ENCODE measurements at regions not wholly inside any gene's neighbourhood (a gene's known extent, or its start where the extent isn't known, plus 50 kb on each side); places are given as distances from the start of the nearest gene placed in this dataset.

- intact Hi-C loops (cut with DNase I), result no loop called here
- H3K4me1 ChIP-seq (ENCODE audit: insufficient read depth), result no peaks in the 10 kb centered on the region
- H3K4me3 ChIP-seq, result no peak overlapping the region
- no peak overlapping the region for H3K27ac ChIP-seq
- H3K36me3 ChIP-seq, result no peaks in the 10 kb centered on the region
- DNase-seq, result no peak
- no peak for TF ChIP-seq EP300 (IDR thresholded peaks at IDR 0.05)
- no peak for TF ChIP-seq POLR2A (IDR thresholded peaks at IDR 0.05)
- no peak for TF ChIP-seq CTCF (IDR thresholded peaks at IDR 0.05)
- H3K9me3 ChIP-seq, result no peaks in the 10 kb centered on the region
- H3K27me3 ChIP-seq, result no peaks in the 10 kb centered on the region
These were observed 503.7 kb upstream of the SLC8A1 start for GRCh38 chr2:40955635-40956034.

GRCh38 chr2:40957508-40957907, 505.6 kb upstream of the SLC8A1 start:
- TF ChIP-seq CTCF (IDR thresholded peaks at IDR 0.05) (no peak), POLR2A (IDR thresholded peaks at IDR 0.05) (no peak), EP300 (IDR thresholded peaks at IDR 0.05) (no peak)
- H3K4me3 ChIP-seq, result no peak overlapping the region
- DNase-seq, result no peak
- H3K27me3 ChIP-seq, result no peaks in the 10 kb centered on the region
- H3K9me3 ChIP-seq, result no peaks in the 10 kb centered on the region
- WGBS, 3 donors, result 90 to 94% (median 92%) methylated on average over 9 of the region's 9 CpGs
- H3K4me1 ChIP-seq (ENCODE audit: insufficient read depth), result no peaks in the 10 kb centered on the region
- no peaks in the 10 kb centered on the region for H3K36me3 ChIP-seq
- H3K27ac ChIP-seq, result no peak overlapping the region
- intact Hi-C loops (cut with DNase I), result no loop called here

- no peak overlapping the region for H3K4me3 ChIP-seq
- no peaks in the 10 kb centered on the region for H3K36me3 ChIP-seq
- intact Hi-C loops (cut with DNase I), result no loop called here
- H3K9me3 ChIP-seq, result no peaks in the 10 kb centered on the region
- no peak overlapping the region for H3K27ac ChIP-seq
- no peaks in the 10 kb centered on the region for H3K27me3 ChIP-seq
- no peak for DNase-seq
- 49 to 55% (median 50%) methylated on average over 5 of the region's 5 CpGs for WGBS, 3 donors
- H3K4me1 ChIP-seq (ENCODE audit: insufficient read depth), result no peaks in the 10 kb centered on the region
- TF ChIP-seq POLR2A (IDR thresholded peaks at IDR 0.05) (no peak), EP300 (IDR thresholded peaks at IDR 0.05) (no peak), CTCF (IDR thresholded peaks at IDR 0.05) (no peak)
These were observed 510.1 kb upstream of the SLC8A1 start for GRCh38 chr2:40962026-40962425.

GRCh38 chr2:40964509-40965250, 512.8 kb upstream of the SLC8A1 start:
- no peaks in the 10 kb centered on the region for H3K4me1 ChIP-seq (ENCODE audit: insufficient read depth)
- WGBS, 3 donors, result 79 to 89% (median 82%) methylated on average over 3 of the region's 3 CpGs
- no peaks in the 10 kb centered on the region for H3K9me3 ChIP-seq
- DNase-seq, result no peak
- TF ChIP-seq EP300 (IDR thresholded peaks at IDR 0.05) (no peak), POLR2A (IDR thresholded peaks at IDR 0.05) (no peak), CTCF (IDR thresholded peaks at IDR 0.05) (no peak)
- H3K27ac ChIP-seq, result no peak overlapping the region
- no peaks in the 10 kb centered on the region for H3K36me3 ChIP-seq
- no peaks in the 10 kb centered on the region for H3K27me3 ChIP-seq
- intact Hi-C loops (cut with DNase I), result no loop called here
- no peak overlapping the region for H3K4me3 ChIP-seq
